CD4-positive, alpha-beta T cell treated with Interleukin-1 beta for 1 hour (primary cell): ENCODE measurements at regions not wholly inside any gene's neighbourhood (a gene's known extent, or its start where the extent isn't known, plus 50 kb on each side); places are given as distances from the start of the nearest gene placed in this dataset.
"Not testable (repeated sequence)": the region's sequence is repeated elsewhere in the genome, so short reads cannot be mapped to it uniquely, and the experiment has no call there.

ENCODE experiments used
- DNase-seq, 2 donors: peaks; one replicate each; pipeline ENCODE4 v3.0.0-alpha.2; 2020 to 2022

DNA sequence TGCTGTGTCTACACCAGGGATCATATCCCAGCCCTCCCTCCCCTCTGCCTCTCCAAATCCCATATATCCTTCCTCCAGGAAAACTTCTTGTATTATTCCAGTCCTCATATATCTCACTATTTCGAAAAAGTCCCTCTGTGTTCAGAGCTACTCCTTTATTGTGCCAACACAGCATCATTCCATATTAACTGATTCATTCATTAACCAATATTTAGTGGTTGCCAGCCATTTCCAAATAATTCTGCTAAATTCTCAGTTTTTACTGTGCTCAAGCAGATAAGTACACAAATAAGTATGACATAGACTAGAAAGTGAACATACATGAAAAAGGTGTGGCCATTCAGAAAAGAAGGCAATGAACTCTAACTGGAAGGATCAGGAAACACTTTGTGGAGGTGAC is 241.6 kb upstream of the DUSP10 start:
- DNase-seq: no peak

DNA sequence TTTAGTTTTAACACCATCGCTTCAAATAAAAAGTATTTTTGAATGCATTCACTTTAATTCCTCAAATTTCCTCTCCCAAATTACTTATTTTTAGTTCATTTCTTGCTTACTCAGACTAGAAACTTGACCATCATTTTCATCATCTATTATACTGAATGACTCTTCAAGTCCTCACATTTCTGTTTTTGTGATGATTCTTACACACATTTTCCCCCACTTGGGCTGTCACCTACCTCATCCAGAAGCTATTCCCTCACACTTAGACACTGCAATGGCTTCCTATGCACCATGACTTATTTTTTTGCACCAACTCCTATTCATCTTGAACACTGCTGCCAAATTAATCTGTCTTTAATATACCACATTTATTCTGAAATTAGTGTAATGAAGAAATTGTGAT is 239.6 kb upstream of the DUSP10 start:
- no peak for DNase-seq

DNA sequence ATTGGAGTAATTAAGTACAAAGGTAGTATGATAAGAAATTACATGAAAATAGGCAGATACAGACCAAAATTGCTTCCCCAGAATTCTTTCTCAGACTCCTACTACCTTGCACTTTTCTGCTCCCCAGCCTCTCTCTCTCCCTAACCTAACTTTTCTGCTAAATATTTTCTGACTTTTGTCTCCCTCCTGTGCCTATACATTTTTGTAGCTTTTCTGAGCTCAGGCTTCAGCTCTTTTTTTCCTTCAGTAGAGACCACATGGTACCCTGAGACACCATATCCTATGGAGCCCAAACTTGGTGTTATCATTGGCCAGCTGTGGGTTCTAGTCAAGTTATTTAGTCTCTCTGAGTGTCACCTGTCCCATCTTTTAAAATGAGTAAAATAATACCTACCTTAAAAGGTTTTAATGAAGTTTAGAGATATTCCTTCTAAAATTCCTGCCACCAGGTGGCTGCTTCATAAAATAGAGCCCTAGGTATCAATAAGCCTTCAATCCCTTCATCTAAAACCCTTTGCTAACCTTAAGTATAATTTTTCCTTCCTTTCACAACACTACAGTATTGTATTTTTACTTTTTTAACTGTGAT is 237.6 kb upstream of the DUSP10 start:
- DNase-seq: no peak

DNA sequence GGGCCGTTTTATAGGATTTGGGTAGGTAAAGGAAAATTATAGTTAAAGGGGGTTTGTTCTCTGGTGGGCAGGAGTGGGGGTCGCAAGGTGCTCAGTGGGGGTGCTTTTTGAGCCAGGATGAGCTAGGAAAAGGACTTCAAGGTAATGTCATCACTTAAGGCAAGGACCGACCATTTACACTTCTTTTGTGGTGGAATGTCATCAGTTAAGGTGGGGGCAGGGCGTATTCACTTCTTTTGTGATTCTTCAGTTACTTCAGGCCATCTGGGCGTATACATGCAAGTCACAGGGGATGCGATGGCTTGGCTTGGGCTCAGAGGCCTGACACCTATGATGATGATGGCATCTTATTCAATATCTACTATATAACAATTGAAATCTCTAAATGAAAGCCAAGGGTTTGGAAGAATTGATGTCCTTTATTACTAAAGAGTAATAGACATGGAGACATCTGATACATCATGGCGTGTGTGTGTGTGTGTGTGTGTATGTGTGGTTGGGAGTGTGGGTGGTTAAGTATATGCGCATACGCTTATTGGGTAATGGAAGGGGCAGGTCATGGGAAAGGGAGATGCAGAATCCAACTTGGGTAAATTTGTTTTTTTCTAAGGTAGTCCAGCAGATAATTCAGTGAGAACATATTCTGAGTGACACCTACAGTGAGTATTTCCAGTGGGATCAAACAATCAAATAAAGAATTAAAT is 236.9 kb upstream of the DUSP10 start:
- DNase-seq: not testable (repeated sequence)

DNA sequence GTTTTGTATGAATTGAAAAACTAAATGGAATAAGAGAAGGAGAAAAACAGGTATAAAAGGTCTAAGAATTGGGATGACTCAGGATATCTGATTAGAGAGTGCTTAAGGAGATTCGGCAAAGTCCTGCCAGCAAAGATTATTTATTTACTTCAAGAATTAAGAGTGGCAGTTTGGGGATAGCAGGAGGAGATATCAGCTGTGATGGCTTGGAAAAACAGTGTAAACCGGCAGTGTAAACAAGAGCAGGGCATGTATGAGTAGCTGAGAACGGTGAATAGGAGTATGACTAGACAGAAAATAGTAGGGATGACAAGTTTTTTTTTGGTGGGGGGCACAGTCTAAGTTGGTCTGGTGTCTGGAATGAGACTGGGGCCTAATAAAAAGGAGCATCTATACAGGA is 231.9 kb upstream of the DUSP10 start:
- not testable (repeated sequence) for DNase-seq

DNA sequence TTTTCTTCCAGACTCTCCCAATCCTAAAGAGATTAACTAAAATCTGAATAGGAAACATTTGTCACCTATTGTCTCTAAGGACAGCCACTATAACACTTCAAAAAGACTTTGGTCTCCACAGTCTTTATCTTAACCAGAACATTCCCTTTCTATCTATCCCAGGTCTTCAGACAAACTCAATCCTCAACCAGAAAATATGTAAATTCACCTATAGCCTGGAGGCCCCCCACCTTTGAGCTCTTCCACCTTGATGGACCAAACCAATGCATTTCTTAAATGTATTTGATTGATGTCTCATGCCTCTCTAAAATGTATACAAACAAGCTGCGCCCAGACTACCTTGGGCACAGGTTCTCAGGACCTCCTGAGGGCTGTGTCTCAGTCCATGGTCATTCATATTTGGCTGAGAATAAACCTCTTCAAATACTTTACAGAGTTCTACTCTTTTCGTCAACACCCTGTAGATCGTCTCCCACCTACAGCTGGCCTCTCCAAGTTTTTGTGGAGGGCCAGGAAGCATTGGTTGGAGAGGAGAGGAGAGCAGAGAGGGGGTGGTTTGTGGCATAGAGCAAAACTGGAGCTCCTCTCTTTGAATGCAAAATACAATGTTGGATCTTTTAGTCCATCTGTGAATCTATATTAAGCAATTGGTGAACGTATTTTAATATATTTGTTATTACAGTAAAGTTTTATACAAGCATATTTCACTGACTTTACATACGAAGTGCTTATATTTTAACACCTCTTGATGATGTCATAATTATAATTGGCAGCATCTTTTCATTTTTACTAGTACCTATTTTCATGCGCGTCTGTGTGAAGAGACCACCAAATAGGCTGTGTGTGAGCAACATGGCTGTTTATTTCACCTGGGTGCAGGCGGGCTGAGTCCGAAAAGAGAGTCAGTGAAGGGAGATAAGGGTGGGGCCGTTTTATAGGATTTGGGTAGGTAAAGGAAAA is 230.7 kb upstream of the DUSP10 start:
- DNase-seq: no peak

DNA sequence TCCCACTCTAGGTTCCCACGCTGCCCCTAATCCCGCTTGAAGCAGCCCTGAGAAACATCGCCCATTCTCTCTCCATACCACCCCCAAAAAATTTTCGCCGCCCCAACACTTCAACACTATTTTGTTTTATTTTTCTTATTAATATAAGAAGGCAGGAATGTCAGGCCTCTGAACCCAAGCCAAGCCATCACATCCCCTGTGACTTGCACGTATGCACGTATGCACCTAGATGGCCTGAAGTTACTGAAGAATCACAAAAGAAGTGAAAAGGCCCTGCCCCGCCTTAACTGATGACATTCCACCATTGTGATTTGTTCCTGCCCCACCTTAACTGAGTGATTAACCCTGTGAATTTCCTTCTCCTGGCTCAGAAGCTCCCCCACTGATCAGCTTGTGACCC is 229.1 kb upstream of the DUSP10 start:
- DNase-seq: not testable (repeated sequence)

DNA sequence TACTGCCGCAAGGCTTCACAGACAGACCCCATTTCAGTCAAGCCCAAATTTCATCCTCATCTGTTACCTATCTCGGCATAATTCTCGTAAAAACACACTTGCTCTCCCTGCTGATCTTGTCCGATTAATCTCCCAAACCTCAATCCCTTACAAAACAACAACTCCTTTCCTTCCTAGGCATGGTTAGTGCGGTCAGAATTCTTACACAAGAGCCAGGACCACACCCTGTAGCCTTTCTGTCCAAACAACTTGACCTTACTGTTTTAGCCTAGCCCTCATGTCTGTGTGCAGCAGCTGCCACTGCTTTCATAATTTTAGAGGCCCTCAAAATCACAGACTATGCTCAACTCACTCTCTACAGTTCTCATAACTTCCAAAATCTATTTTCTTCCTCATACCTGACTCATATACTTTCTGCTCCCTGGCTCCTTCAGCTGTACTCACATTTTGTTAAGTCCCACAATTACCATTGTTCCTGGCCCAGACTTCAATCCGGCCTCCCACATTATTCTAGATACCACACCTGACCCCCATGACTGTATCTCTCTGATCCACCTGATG is 227.5 kb upstream of the DUSP10 start:
- DNase-seq: not testable (repeated sequence)

DNA sequence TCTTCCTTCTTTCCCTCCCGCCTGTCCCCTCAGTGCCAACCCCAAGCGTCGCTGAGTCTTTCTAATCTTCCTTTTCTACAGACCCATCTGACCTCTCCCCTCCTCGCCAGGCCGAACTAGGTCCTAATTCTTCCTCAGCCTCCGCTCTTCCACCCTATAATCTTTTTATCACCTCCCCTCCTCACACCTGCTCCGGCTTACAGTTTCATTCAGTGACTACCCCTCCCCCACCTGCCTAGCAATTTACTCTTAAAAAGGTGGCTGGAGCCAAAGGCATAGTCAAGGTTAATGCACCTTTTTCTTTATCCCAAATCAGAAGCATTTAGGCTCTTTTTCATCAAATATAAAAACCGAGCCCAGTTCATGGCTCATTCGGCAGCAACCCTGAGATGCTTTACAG is 225.6 kb upstream of the DUSP10 start:
- DNase-seq: not testable (repeated sequence)

DNA sequence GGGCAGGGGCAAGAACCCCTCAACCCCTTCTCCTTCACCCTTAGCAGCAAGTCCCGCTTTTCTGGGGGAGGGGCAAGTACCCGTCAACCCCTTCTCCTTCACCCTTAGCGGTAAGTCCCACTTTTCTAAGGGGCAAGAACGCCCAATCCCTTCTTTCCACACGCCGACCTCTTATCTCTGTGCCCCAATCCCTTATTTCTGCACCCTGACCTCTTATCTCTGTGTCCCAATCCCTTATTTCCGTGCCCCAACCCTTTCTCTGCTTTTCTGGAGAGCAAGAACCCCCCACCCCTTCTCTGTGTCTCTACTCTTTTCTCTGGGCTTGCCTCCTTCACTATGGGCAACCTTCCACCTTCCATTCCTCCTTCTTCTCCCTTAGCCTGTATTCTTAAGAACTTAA is 225.0 kb upstream of the DUSP10 start:
- DNase-seq: not testable (repeated sequence)

DNA sequence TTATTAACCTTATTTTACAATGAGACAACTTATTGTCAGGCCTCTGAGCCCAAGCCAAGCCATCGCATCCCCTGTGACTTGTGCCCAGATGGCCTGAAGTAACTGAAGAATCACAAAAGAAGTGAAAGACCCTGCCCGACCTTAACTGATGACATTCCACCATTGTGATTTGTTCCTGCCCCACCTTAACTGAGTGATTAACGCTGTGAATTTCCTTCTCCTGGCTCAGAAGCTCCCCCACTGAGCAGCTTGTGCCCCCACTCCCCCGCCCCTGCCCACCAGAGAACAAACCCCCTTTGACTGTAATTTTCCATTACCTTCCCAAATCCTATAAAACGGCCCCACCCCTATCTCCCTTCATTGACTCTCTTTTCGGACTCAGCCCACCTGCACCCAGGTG is 224.0 kb upstream of the DUSP10 start:
- not testable (repeated sequence) for DNase-seq

DNA sequence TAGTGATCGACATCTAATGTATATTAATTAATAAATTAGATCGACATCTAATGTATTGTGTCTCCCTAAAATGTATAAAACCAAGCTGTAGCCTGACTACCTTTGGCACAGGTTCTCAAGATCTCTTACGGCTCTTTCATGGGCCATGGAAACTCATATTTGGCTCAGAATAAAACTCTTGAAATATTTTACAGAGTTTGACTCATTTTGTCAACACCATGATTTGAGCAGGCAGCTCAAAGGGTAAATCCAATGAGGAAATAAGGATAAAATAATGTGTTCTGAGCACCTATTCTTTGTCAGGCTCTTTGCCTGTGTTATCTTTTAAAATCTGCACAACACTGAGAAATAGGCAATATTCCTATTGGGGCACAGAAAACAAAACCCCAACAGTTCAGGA is 223.4 kb upstream of the DUSP10 start:
- no peak for DNase-seq

DNA sequence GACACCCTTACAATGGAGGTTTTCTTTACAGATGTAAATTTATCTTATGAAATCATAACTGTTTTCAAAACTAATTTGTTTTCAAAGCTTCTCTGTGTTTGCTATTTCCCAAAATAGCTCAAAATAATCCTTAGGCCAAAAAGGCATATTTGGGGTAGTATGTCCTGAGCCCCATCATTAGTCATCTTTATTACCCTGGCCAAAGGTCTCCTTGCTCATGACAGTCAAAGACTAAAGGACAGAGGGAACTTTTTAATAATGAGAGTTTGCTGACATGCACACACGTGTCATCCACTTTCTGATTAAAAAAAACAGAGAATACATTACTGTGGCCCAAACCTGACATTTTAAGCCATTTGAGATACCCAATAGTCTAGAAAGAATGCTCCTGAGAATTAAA is 221.9 kb upstream of the DUSP10 start:
- DNase-seq: no peak

DNA sequence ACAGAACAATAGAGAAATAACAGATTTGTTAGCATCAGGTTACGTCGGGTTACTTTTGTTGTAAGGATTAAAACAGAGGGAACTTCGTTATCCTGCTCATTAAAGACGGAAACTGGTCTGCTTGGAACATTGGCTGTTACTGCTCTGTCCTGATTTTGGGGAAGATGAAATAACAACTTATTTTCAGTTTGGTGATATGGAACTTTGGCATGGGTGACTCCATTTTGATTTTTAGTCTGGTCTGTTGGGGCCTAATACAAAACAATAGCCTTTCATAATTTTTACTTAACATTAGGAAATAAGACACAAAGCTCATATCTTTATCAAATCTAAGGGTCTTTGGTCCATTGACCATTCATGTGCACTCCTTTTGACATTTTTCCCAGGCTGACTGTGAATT is 220.5 kb upstream of the DUSP10 start:
- DNase-seq: no peak

DNA sequence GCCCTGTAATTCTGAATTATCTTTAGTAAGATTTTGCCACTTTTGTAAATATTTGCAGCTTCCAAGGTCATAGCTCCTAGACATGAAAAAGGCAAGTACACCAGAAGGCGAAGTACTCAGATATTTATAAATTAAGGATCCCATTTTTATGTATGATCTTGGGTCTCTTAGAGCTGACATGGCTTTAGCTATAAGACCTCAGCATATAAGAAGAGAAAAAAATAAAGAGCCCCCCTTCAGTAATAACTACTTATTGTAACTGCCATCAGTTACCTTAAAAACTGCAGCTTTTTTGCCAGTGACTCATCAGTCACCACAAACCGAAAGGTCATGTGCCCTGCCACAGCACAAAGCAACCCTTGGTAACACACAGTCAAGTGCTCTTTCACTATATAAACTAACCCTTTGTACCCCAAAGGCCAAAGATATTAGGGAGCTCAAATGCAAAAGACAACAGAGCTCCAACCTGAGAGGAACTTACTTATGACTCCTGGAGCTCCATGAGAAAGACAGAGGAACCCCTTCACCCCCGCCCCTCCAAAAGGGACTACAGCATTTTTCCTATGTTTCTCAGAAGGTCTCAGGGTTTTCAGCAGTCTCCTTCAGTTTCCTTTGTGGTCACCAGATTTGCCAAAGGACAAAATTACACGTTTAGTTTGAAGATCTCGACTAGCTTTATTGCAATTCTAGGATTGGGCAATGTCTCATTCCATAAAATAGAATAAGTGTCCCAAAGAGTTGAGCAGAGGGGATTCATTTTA is 219.8 kb upstream of the DUSP10 start:
- peak; percentile 17 to 20 for DNase-seq

DNA sequence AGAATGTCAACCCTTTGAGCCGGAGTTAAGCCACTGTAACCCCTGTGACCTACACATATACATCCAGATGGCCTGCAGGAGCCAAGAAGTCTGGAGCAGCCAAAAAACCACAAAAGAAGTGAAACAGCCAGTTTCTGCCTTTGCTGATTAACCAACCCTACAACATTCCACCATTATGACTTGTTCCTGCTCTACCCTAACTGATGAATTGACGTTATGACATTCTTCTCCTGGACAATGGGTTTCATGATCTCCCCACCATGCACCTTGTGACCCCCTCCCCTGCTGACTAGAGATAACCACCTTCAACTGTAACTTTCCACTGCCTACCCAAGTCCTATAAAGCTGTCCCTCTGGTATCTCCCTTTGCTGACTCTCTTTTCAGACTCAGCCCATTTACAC is 216.3 kb upstream of the DUSP10 start:
- not testable (repeated sequence) for DNase-seq

DNA sequence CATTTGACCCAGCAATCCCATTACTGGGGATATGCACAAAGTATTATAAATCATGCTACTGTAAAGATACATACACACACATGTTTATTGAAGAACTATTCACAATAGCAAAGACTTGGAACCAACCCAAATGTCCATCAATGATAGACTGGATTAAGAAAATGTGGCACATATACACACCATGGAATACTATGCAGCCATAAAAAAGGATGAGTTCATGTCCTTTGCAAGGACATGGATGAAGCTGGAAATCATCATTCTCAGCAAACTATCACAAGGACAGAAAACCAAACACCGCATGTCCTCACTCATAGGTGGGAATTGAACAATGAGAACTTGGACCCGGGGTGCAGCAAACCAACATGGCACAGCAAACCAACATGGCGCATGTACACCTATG is 215.5 kb upstream of the DUSP10 start:
- DNase-seq: not testable (repeated sequence)

DNA sequence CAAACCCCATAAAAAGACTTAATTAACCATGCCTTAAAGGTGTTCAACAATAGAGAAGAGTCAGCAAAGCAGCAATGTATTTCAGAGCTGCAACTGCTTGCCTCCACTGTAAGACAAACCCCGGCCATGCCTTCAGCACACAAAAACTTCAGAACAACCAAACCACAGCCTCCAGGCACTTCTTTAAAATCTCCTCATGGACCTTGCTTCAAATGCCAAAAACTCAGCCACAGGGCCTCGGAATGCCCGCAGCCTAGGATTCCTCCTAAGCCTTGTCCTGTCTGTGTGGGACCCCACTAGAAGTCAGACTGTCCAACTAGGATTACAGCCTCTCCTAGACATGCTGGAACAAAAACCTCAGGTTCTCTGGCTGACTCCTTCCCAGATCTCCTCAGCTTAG is 208.1 kb upstream of the DUSP10 start:
- no peak for DNase-seq

DNA sequence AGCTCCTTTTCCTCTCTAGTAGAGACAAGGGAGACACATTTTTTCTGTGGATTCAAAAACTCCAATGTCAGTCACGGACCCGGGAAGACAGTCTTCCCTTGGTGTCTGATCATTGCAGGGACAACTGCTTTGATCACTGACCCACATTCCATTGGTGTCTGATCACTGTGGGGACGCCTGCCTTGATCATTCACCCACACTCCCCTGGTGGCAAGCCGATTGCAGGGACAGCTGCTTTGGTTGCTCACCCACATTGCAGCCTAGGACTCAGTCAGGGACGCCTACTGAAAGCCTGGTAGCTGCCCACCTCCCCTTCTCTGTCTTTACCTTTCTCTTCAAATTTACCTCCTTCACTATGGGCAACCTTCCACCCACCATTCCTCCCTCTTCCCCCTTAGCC is 206.6 kb upstream of the DUSP10 start:
- no peak for DNase-seq

DNA sequence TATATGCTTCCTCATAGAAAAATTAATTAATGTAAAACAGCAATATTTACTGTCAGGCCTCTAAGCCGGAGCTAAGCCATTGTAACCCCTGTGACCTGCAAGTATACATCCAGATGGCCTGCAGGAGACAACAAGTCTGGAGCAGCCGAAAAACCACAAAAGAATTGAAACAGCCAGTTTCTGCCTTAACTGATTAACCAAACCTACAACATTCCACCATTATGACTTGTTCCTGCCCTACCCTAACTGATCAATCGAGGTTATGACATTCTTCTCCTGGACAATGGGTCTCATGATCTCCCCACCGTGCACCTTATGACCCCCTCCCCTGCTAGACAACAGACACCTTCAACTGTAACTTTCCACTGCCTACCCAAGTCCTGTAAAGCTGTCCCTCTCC is 205.8 kb upstream of the DUSP10 start:
- DNase-seq: no peak

DNA sequence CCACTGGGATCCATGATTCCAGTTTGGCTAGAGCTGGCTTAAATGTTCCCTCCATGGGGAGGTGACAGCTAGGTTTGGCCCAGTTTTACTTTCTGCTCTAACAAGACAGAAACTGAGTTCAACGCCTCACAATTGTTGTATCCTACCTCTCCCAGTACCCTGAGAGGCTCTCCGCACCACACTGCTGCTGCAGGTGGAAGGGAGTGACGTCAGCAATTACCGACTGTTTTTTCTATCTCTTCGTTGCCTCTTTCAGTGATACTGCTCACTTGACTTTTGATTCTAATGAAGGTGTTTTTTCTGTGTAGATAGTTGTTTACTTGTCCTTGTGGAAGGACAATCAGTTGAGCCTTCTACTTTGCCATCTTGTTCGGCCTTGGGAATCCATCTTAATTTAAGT is 204.9 kb upstream of the DUSP10 start:
- no peak for DNase-seq

DNA sequence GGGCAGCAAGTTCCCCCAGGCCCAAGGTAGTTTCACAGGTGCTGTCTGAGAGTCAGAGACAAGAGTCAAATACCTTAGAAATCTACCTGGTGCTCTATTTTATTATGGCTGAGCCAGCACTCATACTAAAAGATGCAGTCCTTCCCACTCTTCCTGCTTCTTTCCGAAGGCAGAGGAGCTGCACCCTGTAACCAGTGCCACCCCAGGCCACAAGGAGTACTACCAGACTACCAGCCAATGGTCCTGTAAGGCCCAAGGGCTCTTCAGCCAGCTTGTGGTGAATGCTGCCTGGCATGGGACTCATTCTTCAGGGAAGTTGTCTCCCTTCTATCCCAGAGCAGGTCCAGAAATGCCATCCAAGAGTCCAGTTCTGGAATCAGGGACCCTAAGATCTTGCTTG is 203.8 kb upstream of the DUSP10 start:
- DNase-seq: no peak
